Transverse colon (tissue), 3 donors: ENCODE measurements at regions not wholly inside any gene's neighbourhood (a gene's known extent, or its start where the extent isn't known, plus 50 kb on each side); places are given as distances from the start of the nearest gene placed in this dataset.

Experiments
- CTCF ChIP-seq, 5 experiments: fragments of 200-600 bp in 3 of 5; fragments of 450-650 bp in 2 of 5; sonication (generic) in 3 of 5; IDR thresholded peaks; 1 replicate in 2 of 5; 2 replicates in 3 of 5; pipeline ENCODE4 v1.5.1; 2016 to 2017; ENCODE audit warnings: antibody characterized with exemption in 5 of 5, inconsistent platforms in 3 of 5, mild to moderate bottlenecking in 2 of 5, moderate library complexity in 1 of 5
- EP300 ChIP-seq: sonication (generic); formaldehyde crosslinking; IDR thresholded peaks from one replicate; pipeline ENCODE4 v1.6.1; 2017; ENCODE audit warnings: antibody characterized with exemption, low read depth
- POLR2A ChIP-seq: fragments of 450-650 bp; IDR thresholded peaks from one replicate; pipeline ENCODE4 v1.6.1; 2016; ENCODE audit warnings: antibody characterized with exemption, mild to moderate bottlenecking, moderate library complexity

- TF ChIP-seq POLR2A (no peak), CTCF (IDR thresholded peaks at IDR 0.05) (no peak), EP300 (no peak)
These were observed 278.5 kb upstream of the EMCN start for GRCh38 chr4:100796332-100796731.
